ENCODE measurements at regions not wholly inside any gene's neighbourhood (a gene's known extent, or its start where the extent isn't known, plus 50 kb on each side); places are given as distances from the start of the nearest gene placed in this dataset.

DNA sequence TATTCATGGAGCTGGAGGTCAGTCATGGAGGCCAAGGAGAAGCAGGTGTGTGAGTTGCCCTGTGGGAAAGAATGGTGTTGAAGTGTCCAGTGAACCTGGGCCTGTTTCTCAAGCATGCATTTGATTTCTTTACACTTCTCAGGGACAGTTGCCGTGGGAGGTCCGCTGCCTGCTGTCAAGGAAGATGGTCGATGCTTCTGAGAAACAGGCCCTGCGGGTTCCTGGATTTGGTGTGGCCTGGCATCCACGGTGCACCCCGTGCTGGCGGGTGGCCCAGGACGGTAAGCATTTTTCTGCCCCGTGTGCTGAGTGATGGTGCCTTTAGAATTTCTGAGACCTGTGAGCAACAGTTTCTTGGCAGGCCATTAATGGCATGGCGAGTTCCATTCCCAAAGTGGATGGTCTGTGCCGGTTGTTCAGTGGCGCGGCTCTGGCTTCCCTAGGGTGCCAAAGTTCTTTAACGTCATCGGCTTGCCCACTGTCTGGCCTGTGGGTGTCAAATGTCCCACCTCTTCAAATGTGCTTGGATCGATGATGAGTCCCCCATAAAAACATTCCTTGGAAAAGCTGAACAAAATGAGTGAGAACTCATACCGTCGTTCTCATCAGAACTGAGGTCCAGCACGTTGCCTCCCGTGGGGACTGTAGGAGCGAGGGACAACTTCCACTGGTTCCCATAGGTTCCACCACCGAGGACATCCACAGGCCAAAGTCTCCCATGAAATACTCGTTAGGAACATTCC is 107.2 kb downstream of the SNRPN start:
- no peaks in the 10 kb centered on the region for H3K4me1 ChIP-seq
- no peaks in the 10 kb centered on the region for H3K36me3 ChIP-seq
- H3K9me3 ChIP-seq = peaks cover 0 to 98% of the 10 kb centered on the region in 2 donors
- TF ChIP-seq POLR2A (IDR thresholded peaks at IDR 0.05) = no peak
- TF ChIP-seq, protein P1, sequence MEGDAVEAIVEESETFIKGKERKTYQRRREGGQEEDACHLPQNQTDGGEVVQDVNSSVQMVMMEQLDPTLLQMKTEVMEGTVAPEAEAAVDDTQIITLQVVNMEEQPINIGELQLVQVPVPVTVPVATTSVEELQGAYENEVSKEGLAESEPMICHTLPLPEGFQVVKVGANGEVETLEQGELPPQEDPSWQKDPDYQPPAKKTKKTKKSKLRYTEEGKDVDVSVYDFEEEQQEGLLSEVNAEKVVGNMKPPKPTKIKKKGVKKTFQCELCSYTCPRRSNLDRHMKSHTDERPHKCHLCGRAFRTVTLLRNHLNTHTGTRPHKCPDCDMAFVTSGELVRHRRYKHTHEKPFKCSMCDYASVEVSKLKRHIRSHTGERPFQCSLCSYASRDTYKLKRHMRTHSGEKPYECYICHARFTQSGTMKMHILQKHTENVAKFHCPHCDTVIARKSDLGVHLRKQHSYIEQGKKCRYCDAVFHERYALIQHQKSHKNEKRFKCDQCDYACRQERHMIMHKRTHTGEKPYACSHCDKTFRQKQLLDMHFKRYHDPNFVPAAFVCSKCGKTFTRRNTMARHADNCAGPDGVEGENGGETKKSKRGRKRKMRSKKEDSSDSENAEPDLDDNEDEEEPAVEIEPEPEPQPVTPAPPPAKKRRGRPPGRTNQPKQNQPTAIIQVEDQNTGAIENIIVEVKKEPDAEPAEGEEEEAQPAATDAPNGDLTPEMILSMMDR (IDR thresholded peaks at IDR 0.05) = no peak
- no peak overlapping the region for H3K4me3 ChIP-seq
- intact Hi-C loops (cut with DNase I; ENCODE audit: low total_unique reads) = no loop called here
- H3K27me3 ChIP-seq = no peaks in the 10 kb centered on the region
- peak; percentile 2 for DNase-seq
- H3K27ac ChIP-seq = no peak overlapping the region

DNA sequence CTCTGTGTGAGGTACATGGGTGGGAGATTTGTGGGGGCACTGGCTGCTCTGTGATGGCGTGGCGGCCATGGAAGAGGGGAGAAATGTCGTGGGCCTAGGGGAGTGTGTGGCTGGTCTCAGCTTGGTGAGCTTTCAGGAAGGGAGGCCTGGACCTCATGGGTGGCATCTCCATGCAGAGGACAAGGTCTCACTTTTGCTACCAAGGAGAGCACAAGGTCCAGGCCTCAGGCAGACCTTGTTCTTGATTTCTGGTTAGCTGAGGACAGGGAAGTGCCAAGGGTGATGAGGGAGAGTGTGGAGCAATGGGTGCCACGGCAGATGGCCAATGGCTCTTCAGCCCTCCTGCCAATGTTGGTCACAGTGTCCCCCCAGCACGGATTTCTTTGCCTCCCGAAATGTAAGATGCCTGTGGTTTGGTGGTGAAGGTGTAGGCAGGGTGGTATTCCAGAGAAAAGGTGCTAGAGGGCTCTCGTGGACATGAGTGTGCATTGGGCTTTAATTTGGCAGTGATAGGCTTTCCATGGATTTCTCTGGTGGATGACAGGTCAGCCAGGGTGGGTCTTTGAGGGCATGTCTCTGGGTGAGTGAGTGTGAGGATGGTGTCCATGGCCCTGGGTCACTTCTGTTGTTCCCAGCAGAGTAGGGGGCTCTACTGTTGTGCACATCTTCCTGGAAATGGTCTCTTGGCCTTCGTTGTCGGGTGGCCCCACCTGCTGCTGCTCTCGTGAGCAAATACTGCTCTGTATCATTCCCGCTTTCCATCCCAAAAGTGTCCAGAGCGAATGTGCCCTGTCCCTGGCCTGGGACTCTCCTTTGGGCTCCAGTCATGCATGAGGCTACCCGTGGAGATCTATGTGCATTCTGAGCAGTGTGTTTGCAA is 108.0 kb downstream of the SNRPN start:
- H3K9me3 ChIP-seq = peaks cover 0 to 98% of the 10 kb centered on the region in 2 donors
- H3K27me3 ChIP-seq = no peaks in the 10 kb centered on the region
- no peak for TF ChIP-seq POLR2A (IDR thresholded peaks at IDR 0.05)
- DNase-seq = peak in 1 of 2 donors; percentile 1
- no peaks in the 10 kb centered on the region for H3K36me3 ChIP-seq
- intact Hi-C loops (cut with DNase I; ENCODE audit: low total_unique reads) = no loop called here
- H3K4me3 ChIP-seq = no peak overlapping the region
- no peak overlapping the region for H3K27ac ChIP-seq
- no peaks in the 10 kb centered on the region for H3K4me1 ChIP-seq

DNA sequence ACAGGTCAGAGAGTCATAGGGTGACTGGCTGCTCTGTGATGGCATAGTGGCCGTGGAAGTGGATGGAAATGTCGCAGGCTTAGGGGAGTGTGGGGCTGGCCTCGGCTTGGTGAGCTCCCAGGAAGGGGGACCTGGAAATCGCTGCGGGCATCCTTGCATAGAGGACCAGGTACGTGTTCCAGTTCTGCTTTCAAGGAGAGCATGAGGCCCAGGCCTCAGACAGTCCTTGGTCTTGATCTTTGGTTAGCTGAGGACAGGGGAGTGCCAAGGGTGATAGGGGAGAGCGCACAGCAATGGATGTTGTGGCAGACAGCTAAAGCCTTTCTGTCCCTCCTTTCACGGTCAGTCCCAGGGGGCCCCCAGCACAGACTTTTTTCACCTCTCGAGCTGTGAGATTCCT is 110.5 kb downstream of the SNRPN start:
- TF ChIP-seq, protein P1 (IDR thresholded peaks at IDR 0.05) = no peak
- TF ChIP-seq POLR2A (IDR thresholded peaks at IDR 0.05) = no peak
- no peaks in the 10 kb centered on the region for H3K27me3 ChIP-seq
- no peak overlapping the region for H3K27ac ChIP-seq
- intact Hi-C loops (cut with DNase I; ENCODE audit: low total_unique reads) = no loop called here
- H3K36me3 ChIP-seq = no peaks in the 10 kb centered on the region
- H3K4me3 ChIP-seq = no peak overlapping the region
- no peak for DNase-seq
- H3K9me3 ChIP-seq = peaks cover 0 to 98% of the 10 kb centered on the region in 2 donors
- no peaks in the 10 kb centered on the region for H3K4me1 ChIP-seq

DNA sequence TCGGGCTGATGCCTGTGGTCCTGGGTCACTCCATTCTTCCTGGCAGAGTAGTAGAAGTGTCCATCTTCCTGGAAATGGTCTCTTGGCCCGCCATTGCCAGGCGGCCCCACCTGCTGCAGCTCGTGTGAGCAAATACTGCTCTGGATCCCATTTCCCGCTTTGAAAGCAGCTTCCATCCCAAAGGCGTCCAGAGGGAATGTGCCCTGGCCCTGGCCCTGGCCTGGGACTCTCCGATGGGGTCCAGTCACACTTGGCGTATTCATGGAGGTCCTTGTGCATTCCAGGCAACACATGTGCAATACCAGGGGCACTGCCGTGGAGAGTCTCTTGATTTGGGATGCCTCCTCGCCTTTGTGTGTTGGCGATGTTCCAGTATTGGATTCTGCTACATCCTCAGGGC is 111.1 kb downstream of the SNRPN start:
- Histone ChIP-seq H3K27me3 (no peaks in the 10 kb centered on the region), H3K9me3 (peaks cover 0 to 98% of the 10 kb centered on the region in 2 donors), H3K4me1 (no peaks in the 10 kb centered on the region), H3K36me3 (no peaks in the 10 kb centered on the region), H3K27ac (no peak overlapping the region), H3K4me3 (no peak overlapping the region)
- TF ChIP-seq POLR2A (IDR thresholded peaks at IDR 0.05) = no peak
- TF ChIP-seq, protein P1 (IDR thresholded peaks at IDR 0.05) = no peak
- DNase-seq = no peak
- intact Hi-C loops (cut with DNase I; ENCODE audit: low total_unique reads) = no loop called here

DNA sequence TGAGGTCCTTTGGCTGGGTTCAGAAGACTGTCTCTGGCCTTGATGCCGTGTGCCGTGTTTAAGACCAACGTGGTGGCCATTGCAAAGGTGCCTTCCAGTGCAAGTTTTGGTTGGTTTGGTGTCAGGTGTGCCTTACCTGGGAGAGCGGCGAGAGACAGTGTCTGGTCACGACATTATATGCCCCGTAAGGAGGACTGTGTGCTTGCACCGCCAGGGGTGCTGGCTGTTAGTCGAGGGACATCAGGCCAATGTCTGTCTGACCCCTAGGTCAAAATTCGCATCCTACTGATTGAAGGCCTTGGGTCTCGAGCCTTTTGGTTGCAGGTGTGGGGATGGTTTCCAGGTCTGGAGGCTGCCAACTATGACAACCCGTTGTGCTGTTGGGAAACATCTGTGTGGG is 111.9 kb downstream of the SNRPN start:
- no peak for TF ChIP-seq POLR2A (IDR thresholded peaks at IDR 0.05)
- TF ChIP-seq, protein P1 (IDR thresholded peaks at IDR 0.05) = no peak
- no peak overlapping the region for H3K27ac ChIP-seq
- H3K4me1 ChIP-seq = no peaks in the 10 kb centered on the region
- peaks cover 0 to 98% of the 10 kb centered on the region in 2 donors for H3K9me3 ChIP-seq
- H3K4me3 ChIP-seq = no peak overlapping the region
- H3K36me3 ChIP-seq = no peaks in the 10 kb centered on the region
- no peaks in the 10 kb centered on the region for H3K27me3 ChIP-seq
- intact Hi-C loops (cut with DNase I; ENCODE audit: low total_unique reads) = no loop called here
- DNase-seq = no peak

Data from uterus (tissue), 3 donors.